Neural crest cell (in vitro differentiated cells): ENCODE measurements at regions not wholly inside any gene's neighbourhood (a gene's known extent, or its start where the extent isn't known, plus 50 kb on each side); places are given as distances from the start of the nearest gene placed in this dataset.
"Not testable (repeated sequence)": the region's sequence is repeated elsewhere in the genome, so short reads cannot be mapped to it uniquely, and the experiment has no call there.

ENCODE experiments used
- DNase-seq: peaks from one replicate; pipeline ENCODE4 v3.0.0; 2021; ENCODE audit warnings: low read depth, mixed read lengths, low spot score
- H3K27ac Mint-ChIP-seq: one replicate; pipeline ENCODE4 v1.8.0; 2021; ENCODE audit warnings: mild to moderate bottlenecking, mixed read lengths; ENCODE audit not compliant: unreplicated experiment
- H3K27me3 Mint-ChIP-seq: 2 replicates; pipeline ENCODE4 v1.8.0; 2021; ENCODE audit warnings: low read depth, mild to moderate bottlenecking, mixed read lengths
- H3K36me3 Mint-ChIP-seq: 2 replicates; pipeline ENCODE4 v1.8.0; 2021; ENCODE audit warnings: low read depth, mild to moderate bottlenecking, mixed read lengths
- H3K4me1 Mint-ChIP-seq: 2 replicates; pipeline ENCODE4 v1.8.0; 2021; ENCODE audit warnings: mixed read lengths
- H3K4me3 Mint-ChIP-seq: one replicate; pipeline ENCODE4 v1.8.0; 2021; ENCODE audit warnings: mild to moderate bottlenecking, mixed read lengths
- H3K9me3 Mint-ChIP-seq: 2 replicates; pipeline ENCODE4 v1.8.0; 2021; ENCODE audit warnings: mixed read lengths
- TF ChIP-seq, protein P1 (sequence below): fragments of 200-600 bp; sonication (generic); conservative IDR thresholded peaks from 2 replicates; pipeline ENCODE4 v1.5.0; 2021; ENCODE audit warnings: antibody characterized with exemption, mild to moderate bottlenecking

DNA sequence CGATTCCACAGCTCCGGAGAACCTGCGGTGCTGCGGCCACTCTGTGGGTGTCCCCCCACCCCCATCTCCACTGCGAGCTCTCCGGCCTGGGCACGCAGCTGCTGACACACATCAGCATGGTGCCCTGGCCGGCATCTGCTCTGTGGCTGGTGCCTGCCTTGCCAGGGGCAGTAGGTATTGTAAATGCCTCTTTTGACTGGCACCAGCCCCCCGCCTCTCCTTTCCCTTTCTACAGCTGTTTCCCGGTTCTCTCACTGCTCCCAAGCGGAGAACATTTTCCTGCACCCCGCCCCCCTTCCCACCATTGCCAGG lies 357.1 kb upstream of the ZNF32 start:
- DNase-seq, result no peak
- no peaks in the 10 kb centered on the region for H3K9me3 Mint-ChIP-seq
- H3K4me1 Mint-ChIP-seq, result no peaks in the 10 kb centered on the region
- no peaks in the 10 kb centered on the region for H3K36me3 Mint-ChIP-seq
- H3K27ac Mint-ChIP-seq, result no peak overlapping the region
- H3K4me3 Mint-ChIP-seq, result no peak overlapping the region
- TF ChIP-seq, protein P1, sequence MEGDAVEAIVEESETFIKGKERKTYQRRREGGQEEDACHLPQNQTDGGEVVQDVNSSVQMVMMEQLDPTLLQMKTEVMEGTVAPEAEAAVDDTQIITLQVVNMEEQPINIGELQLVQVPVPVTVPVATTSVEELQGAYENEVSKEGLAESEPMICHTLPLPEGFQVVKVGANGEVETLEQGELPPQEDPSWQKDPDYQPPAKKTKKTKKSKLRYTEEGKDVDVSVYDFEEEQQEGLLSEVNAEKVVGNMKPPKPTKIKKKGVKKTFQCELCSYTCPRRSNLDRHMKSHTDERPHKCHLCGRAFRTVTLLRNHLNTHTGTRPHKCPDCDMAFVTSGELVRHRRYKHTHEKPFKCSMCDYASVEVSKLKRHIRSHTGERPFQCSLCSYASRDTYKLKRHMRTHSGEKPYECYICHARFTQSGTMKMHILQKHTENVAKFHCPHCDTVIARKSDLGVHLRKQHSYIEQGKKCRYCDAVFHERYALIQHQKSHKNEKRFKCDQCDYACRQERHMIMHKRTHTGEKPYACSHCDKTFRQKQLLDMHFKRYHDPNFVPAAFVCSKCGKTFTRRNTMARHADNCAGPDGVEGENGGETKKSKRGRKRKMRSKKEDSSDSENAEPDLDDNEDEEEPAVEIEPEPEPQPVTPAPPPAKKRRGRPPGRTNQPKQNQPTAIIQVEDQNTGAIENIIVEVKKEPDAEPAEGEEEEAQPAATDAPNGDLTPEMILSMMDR, result no peak
- H3K27me3 Mint-ChIP-seq, result peaks cover 8% of the 10 kb centered on the region

DNA sequence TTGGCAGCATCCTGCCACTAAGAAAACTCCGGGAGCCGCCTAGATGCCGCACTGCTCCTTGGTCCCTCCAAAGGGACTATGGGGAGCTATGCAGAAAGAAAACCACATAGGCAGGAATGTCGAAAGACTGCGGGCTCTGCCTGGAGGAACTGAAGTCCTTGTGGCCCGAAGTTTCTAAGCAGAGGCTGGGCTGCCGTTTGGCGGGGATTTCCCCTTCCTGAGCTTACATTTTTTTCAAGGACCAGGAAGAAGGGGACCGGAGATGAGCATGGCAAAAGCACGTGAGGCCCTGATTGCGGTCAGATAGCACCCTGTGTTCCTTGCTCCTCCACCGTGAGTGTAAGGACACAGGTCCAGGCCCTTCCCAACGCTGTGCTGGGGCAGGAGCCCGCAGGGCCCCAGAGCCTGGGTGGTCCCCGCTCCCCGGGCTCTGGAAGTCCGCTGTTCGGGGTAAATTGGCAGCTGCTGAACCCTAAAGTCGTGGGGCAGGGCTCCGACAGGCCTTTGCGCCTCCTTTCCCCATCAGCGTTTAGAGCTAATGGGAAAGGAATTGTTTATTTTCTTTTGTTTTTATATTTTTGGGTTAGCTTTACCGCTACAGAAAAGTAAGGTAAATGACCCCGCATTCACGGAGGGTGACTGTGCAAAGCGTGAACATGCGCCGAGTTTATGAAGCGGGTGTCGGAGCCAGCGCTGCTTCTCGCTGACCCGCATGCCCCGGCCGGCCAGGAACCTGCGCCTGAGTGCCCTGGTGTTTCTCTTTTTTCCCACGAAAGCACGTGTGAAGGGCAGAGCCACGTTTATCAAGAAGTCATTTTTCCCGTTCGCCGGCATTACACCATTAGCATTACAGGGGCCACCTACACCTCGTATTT lies 356.5 kb upstream of the ZNF32 start:
- DNase-seq, result no peak
- peaks cover 8% of the 10 kb centered on the region for H3K27me3 Mint-ChIP-seq
- no peak overlapping the region for H3K4me3 Mint-ChIP-seq
- no peaks in the 10 kb centered on the region for H3K9me3 Mint-ChIP-seq
- TF ChIP-seq, protein P1, result no peak
- H3K4me1 Mint-ChIP-seq, result no peaks in the 10 kb centered on the region
- H3K27ac Mint-ChIP-seq, result no peak overlapping the region
- no peaks in the 10 kb centered on the region for H3K36me3 Mint-ChIP-seq

DNA sequence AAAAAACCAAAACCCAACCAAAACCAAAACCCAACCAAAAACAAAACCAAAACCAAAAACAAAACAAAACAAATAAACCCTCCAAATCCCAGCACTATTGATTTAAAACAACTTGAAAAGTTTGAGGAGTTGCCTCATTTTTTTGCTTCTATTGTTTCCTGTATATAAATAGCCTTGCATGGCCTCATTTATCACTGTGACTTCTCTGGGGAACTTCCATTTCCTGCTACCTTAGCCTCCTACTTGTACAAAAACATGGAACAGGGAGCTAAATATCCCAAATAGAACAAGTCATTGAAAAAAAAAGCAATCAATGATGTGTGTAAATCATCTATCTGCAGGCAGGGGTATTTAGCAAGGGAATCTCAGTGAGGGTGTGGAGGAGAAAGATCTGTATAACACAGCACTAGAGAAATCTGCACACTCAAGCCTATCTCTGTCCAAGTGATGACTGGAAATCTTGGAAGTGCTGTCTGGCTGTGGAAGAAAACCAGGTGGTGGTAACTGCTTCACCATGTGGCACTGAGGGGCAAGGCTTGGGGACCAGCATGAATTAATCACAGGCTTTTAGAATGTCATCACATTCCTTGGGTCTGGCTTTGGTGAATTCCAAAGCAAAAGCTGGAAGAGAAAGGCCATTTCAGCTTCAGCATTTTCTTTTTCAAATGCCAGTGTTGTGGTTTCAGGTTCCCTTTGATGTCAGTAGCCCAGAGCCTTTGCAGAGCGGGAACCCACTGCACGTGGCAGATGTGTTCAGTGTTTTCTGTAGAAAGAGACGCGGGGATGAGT lies 349.5 kb upstream of the ZNF32 start:
- H3K27ac Mint-ChIP-seq, result no peak overlapping the region
- peaks cover 3% of the 10 kb centered on the region for H3K36me3 Mint-ChIP-seq
- DNase-seq, result no peak
- H3K4me1 Mint-ChIP-seq, result peaks cover 6% of the 10 kb centered on the region
- no peak overlapping the region for H3K4me3 Mint-ChIP-seq
- peaks cover 8% of the 10 kb centered on the region for H3K9me3 Mint-ChIP-seq
- TF ChIP-seq, protein P1, result no peak
- peaks cover 6% of the 10 kb centered on the region for H3K27me3 Mint-ChIP-seq

DNA sequence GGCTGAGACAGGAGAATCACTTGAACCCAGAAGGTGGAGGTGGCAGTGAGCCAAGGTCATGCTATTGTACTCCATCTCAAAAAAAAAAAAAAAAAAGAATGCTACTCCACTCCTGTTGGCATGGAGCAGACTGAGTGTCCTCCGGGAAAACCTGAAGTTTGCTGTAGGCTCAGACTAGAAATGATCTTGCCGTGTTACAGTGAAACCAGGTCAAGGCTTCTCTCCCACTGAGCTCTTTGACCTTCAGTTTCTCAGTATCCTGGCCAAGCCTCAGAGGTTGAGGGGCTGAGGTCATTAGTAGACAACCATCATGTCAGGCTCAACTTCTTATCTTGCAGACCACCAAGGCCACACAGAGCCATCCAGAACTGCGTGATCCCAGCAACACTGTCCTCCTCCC lies 348.6 kb upstream of the ZNF32 start:
- TF ChIP-seq, protein P1, result no peak
- Mint-ChIP-seq H3K27ac (no peak overlapping the region), H3K36me3 (peaks cover 6% of the 10 kb centered on the region), H3K27me3 (peaks cover 6% of the 10 kb centered on the region), H3K9me3 (peaks cover 11% of the 10 kb centered on the region), H3K4me3 (no peak overlapping the region), H3K4me1 (peaks cover 6% of the 10 kb centered on the region)
- DNase-seq, result no peak

DNA sequence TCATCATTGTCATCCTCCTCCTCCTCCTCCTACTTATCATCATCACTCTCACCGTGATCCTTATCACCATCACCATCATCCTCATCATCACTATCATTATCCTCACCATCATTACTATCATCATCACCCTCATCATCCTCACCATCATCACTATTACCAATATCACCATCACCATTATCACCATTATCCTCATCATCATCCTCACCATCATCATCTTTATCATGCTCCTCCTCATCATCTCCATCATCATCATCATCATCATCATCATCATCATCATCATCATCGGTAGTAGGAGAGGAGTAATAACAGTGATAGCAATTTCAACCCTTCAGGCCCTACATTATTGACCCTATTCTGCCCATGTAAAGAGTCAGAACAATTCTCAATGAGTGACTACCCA lies 345.9 kb upstream of the ZNF32 start:
- no peak for DNase-seq
- Mint-ChIP-seq H3K9me3 (peaks cover 20% of the 10 kb centered on the region), H3K4me1 (peaks cover 6% of the 10 kb centered on the region), H3K27ac (no peak overlapping the region), H3K4me3 (no peak overlapping the region), H3K27me3 (peaks cover 9% of the 10 kb centered on the region), H3K36me3 (peaks cover 10% of the 10 kb centered on the region)
- TF ChIP-seq, protein P1, result no peak

DNA sequence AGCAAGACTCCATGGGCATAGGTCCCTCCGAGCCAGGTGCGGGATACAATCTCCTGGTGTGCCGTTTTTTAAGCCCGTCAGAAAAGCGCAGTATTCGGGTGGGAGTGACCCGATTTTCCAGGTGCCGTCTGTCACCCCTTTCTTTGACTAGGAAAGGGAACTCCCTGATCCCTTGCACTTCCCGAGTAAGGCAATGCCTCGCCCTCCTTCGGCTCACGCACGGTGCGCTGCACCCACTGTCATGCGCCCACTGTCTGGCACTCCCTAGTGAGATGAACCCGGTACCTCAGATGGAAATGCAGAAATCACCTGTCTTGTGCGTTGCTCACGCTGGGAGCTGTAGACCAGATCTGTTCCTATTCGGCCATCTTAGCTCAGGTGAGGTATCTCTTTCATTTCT lies 344.1 kb upstream of the ZNF32 start:
- H3K9me3 Mint-ChIP-seq, result peaks cover 20% of the 10 kb centered on the region
- H3K36me3 Mint-ChIP-seq, result not testable (repeated sequence)

More for the DNA sequence above, 344.1 kb upstream of the ZNF32 start:
- not testable (repeated sequence) for H3K4me3 Mint-ChIP-seq, H3K27ac Mint-ChIP-seq, DNase-seq, H3K4me1 Mint-ChIP-seq
- H3K27me3 Mint-ChIP-seq, result peaks cover 12% of the 10 kb centered on the region
